Right atrium auricular region (tissue), 2 donors: ENCODE measurements at regions not wholly inside any gene's neighbourhood (a gene's known extent, or its start where the extent isn't known, plus 50 kb on each side); places are given as distances from the start of the nearest gene placed in this dataset.
"Not testable (repeated sequence)": the region's sequence is repeated elsewhere in the genome, so short reads cannot be mapped to it uniquely, and the experiment has no call there.

Experiments
- DNase-seq: peaks from one replicate; pipeline ENCODE4 v3.0.0-alpha.2; 2019; ENCODE audit warnings: low spot score
- H3K27ac ChIP-seq, 2 donors: fragments of 200-600 bp; sonication (generic); 1 replicate in 1 of 2; 2 replicates in 1 of 2; pipeline ENCODE4 v1.5.1; 2016 to 2019
- H3K27me3 ChIP-seq, 2 donors: fragments of 200-600 bp; sonication (generic); one replicate each; pipeline versions ENCODE4 v1.5.1 to v1.6.0; 2017 to 2019
- H3K36me3 ChIP-seq: fragments of 200-600 bp; sonication (generic); one replicate; pipeline ENCODE4 v1.5.1; 2016
- H3K4me1 ChIP-seq, 2 donors: fragments of 200-600 bp; sonication (generic); one replicate each; pipeline versions ENCODE4 v1.5.1 to v1.6.0; 2017 to 2019
- H3K4me3 ChIP-seq, 2 donors: fragments of 200-600 bp; sonication (generic); 1 replicate in 1 of 2; 2 replicates in 1 of 2; pipeline ENCODE4 v1.5.1; 2017 to 2019; ENCODE audit warnings: mild to moderate bottlenecking in 1 of 2, moderate library complexity in 1 of 2
- H3K9me3 ChIP-seq, 2 donors: fragments of 200-600 bp; sonication (generic); one replicate each; pipeline ENCODE4 v1.5.1; 2019
- TF ChIP-seq, protein P1 (sequence below), 2 donors: fragments of 200-600 bp; sonication (generic); IDR thresholded peaks; one replicate each; pipeline ENCODE4 v1.5.1; 2019; ENCODE audit warnings: antibody characterized with exemption in 2 of 2

DNA sequence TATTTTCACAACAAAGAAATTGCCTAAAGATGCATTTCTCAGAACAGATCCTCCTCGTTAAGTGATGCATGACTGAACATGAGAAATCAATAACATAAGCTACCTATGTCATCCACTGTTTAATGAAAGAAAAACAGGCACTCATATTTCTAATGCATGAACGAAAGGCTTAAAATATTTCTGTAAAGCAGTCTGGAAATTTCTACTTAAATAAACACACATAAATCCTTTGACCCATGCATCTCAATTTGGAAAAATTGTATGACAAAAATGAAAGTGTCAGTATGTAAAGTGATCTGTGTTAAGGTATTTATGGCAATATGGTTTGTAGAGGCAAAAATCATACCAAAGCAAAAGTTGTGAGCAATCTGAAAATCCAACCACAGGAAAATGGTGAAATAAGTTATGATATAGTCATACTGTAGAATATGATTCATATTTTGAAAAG lies 399.2 kb upstream of the GRAMD2B start:
- TF ChIP-seq, protein P1, sequence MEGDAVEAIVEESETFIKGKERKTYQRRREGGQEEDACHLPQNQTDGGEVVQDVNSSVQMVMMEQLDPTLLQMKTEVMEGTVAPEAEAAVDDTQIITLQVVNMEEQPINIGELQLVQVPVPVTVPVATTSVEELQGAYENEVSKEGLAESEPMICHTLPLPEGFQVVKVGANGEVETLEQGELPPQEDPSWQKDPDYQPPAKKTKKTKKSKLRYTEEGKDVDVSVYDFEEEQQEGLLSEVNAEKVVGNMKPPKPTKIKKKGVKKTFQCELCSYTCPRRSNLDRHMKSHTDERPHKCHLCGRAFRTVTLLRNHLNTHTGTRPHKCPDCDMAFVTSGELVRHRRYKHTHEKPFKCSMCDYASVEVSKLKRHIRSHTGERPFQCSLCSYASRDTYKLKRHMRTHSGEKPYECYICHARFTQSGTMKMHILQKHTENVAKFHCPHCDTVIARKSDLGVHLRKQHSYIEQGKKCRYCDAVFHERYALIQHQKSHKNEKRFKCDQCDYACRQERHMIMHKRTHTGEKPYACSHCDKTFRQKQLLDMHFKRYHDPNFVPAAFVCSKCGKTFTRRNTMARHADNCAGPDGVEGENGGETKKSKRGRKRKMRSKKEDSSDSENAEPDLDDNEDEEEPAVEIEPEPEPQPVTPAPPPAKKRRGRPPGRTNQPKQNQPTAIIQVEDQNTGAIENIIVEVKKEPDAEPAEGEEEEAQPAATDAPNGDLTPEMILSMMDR (IDR thresholded peaks at IDR 0.05) = no peak
- Histone ChIP-seq H3K27ac (no peak overlapping the region), H3K27me3 (no peaks in the 10 kb centered on the region), H3K9me3 (peaks cover 0 to 10% of the 10 kb centered on the region in 2 donors), H3K4me1 (no peaks in the 10 kb centered on the region), H3K36me3 (no peaks in the 10 kb centered on the region), H3K4me3 (no peak overlapping the region)
- no peak for DNase-seq

DNA sequence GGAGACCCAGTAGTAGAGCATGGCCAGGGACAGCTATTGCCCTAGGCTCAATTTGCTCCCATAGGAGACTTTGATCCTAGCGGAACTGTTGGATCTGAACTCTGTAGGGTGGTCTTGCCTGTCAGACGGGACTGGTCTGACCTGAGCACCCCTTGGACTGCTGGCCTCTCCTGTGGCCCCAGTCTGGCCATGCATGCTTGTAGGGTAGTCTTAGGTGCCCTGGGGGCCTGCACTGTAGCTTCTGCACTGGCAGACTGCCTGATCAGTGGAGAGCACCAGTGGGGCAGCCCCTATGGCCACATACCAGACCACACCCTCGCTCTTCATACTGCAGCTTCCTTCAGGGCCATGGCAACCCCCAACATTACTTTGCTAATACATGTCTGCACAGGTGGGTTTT lies 396.1 kb upstream of the GRAMD2B start:
- H3K27ac ChIP-seq = no peak overlapping the region
- no peak for DNase-seq
- H3K36me3 ChIP-seq = no peaks in the 10 kb centered on the region
- TF ChIP-seq, protein P1 (IDR thresholded peaks at IDR 0.05) = no peak
- H3K4me3 ChIP-seq = no peak overlapping the region
- peaks cover 0 to 27% of the 10 kb centered on the region in 2 donors for H3K9me3 ChIP-seq
- H3K27me3 ChIP-seq = no peaks in the 10 kb centered on the region
- H3K4me1 ChIP-seq = peaks cover 0 to 3% of the 10 kb centered on the region in 2 donors

DNA sequence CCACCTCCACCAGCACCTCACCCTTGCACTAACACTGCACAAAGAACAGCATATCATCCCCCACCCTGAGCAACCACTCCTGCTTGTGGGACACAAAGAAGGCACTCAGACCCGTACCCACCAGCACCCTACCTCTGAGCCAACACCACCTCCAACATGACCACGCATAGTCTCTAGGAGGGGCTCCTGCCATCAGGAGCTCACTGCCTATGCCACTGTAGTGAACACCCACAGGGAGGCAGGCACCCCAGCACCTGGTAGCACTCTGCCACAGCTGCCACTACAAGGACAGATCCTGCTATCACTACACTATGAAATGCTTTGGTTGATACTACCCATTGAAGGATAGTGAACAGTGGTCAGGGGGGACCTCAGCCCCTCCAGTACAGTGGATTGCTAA lies 395.6 kb upstream of the GRAMD2B start:
- H3K27ac ChIP-seq = no peak overlapping the region
- TF ChIP-seq, protein P1 (IDR thresholded peaks at IDR 0.05) = no peak
- peaks cover 0 to 5% of the 10 kb centered on the region in 2 donors for H3K4me1 ChIP-seq
- H3K27me3 ChIP-seq = no peaks in the 10 kb centered on the region
- no peaks in the 10 kb centered on the region for H3K36me3 ChIP-seq
- no peak overlapping the region for H3K4me3 ChIP-seq
- peaks cover 0 to 27% of the 10 kb centered on the region in 2 donors for H3K9me3 ChIP-seq
- DNase-seq = no peak

DNA sequence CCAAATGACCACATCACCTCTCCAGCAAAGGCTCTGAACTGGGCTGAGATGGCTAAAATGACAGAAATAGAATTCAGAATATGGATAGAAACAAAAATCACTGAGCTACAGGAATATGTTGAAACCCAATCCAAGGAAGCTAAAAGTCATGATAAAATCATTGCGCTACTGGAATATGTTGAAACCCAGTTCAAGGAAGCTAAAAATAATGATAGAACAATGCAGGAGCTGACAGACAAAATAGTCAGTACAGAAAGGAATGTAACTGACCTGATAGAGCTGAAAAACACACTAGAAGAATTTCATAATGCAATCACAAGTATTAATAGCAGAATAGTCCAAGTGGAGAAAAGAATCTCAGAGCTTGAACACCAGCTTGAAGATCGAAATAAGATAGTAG lies 394.9 kb upstream of the GRAMD2B start:
- Histone ChIP-seq H3K9me3 (peaks cover 0 to 27% of the 10 kb centered on the region in 2 donors), H3K36me3 (no peaks in the 10 kb centered on the region), H3K4me3 (no peak overlapping the region), H3K27me3 (no peaks in the 10 kb centered on the region), H3K27ac (no peak overlapping the region), H3K4me1 (peaks cover 0 to 5% of the 10 kb centered on the region in 2 donors)
- TF ChIP-seq, protein P1 (IDR thresholded peaks at IDR 0.05) = no peak
- no peak for DNase-seq

DNA sequence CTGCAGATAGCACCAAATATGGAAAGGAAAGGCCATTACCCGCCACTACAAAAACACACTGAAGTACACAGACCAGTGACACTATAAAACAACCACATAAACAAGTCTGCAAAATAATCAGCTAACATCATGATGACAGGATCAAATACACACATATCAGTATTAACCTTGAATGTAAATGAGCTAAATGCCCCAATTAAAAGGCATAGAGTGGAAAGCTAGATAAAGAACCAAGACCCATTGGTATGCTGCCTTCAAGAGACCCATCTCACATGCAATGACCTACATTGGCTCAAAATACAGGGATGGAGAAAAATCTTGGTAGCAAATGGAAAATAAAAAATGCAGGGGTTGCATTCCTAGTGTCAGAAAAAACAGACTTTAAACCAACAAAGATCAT lies 393.9 kb upstream of the GRAMD2B start:
- not testable (repeated sequence) for H3K4me1 ChIP-seq, DNase-seq, H3K27ac ChIP-seq

DNA sequence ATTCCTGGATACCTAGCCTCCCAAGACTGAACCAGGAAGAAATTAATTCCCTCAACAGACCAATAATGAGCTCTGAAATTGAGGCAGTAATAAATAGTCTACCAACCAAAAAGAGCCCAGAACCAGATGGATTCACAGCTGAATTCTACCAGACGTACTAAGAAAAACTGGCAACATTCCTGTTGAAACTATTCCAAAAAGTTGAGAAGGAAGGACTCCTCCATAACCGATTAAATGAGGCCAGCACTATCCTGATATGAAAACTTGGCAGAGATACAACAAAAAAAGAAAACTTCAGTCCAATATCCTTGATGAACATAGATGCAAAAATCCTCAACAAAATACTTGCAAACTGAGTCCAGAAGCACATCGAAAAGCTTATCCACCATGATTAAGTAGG lies 392.5 kb upstream of the GRAMD2B start:
- no peak for DNase-seq
- TF ChIP-seq, protein P1 (IDR thresholded peaks at IDR 0.05) = no peak

More for the DNA sequence above, 393.9 kb upstream of the GRAMD2B start:
- H3K4me3 ChIP-seq, H3K36me3 ChIP-seq, H3K27me3 ChIP-seq: not testable (repeated sequence)
- peaks cover 0 to 27% of the 10 kb centered on the region in 2 donors for H3K9me3 ChIP-seq

More for the DNA sequence above, 392.5 kb upstream of the GRAMD2B start:
- Histone ChIP-seq H3K4me1 (peaks cover 0 to 5% of the 10 kb centered on the region in 2 donors), H3K36me3 (no peaks in the 10 kb centered on the region), H3K27ac (no peak overlapping the region), H3K9me3 (peaks cover 0 to 27% of the 10 kb centered on the region in 2 donors), H3K27me3 (no peaks in the 10 kb centered on the region), H3K4me3 (no peak overlapping the region)
